ENCODE measurements at regions not wholly inside any gene's neighbourhood (a gene's known extent, or its start where the extent isn't known, plus 50 kb on each side); places are given as distances from the start of the nearest gene placed in this dataset.
"Not testable (repeated sequence)": the region's sequence is repeated elsewhere in the genome, so short reads cannot be mapped to it uniquely, and the experiment has no call there.

DNA sequence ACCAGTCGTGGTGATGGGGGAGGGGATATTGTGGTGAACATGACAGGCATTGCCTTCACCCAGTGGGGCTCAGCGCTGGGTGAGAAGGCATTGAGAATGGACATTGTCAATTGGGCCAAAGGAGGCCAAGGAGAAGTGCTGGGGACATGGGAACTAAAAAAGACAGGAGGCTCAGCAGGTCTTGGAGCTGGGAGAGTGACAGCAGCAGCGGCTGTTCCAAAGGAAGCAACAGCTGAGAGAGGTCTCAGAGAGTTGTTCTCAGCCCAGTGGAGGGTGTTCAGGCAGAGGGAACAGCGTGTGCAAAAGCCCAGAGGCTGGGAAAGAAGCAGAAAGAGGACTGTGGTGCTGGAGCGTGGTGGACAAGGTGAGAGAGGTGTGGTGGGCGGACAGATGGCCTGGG, 56.6 kb upstream of the ASNS start:
- DNase-seq (ENCODE audit: low spot score) = not testable (repeated sequence)

DNA sequence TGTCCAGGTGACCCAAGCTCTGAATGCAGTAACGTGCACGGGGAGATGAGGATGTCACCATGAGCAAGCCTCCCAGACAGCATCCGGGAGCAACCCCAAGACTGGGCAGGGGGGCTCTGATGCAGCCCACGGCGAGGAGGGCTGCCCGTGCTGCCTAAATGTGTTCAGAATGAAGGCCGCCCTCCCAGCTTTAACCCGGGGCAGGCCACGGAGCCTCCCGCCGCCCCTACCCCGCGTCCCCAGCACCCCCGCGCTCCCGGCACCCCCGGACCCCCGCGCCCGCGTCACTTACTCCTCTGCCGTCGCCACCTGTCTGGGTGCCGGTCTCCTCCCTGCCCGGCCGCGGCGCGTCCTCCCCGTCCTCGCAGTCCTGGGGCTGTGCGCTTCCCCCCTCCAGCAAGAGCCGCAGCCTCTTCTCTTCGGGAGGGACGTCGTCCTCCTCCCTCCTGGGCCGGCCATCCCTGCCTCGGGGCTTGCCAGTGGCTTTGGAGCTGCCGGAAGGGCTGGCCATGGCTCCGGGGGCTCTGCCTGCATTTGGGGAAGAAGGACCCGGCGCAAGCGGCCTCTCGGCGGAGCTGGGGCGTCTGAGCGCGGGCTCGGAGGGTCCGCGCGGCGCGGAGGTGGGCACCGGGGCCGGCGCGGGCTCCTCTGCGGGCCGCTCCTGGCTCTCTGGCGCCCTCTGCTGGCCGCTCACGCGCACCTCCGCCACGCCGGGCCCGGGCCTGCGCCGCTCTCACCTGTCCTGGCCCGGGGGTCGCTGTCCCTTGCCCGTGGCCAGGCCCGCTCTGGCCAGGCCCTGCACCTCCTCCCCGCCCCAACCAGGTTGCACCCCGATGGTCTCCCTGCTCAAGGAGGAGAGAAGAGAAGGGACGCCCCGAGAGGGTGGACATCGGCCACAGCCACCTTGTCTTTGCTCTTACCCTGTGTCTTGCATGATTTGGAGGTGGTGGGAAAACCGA, 55.9 kb upstream of the ASNS start:
- DNase-seq (ENCODE audit: low spot score) = peak; percentile 72

Measured in left forelimb (tissue), 1 donor.